B cell (primary cell): ENCODE measurements at regions not wholly inside any gene's neighbourhood (a gene's known extent, or its start where the extent isn't known, plus 50 kb on each side); places are given as distances from the start of the nearest gene placed in this dataset.

Source experiments
- ATAC-seq: fragments of 200-7000 bp; cut with Tn5 transposase; one replicate; pipeline ENCODE4 v1.10.0; 2021; ENCODE audit warnings: low read depth, mild to moderate bottlenecking, moderate number of reproducible peaks, moderate library complexity
- CTCF ChIA-PET: fragments of 350-600 bp; sonication (Branson Sonifier 250); formaldehyde crosslinking; loops from one replicate; lab custom pipeline; 2021; ENCODE audit warnings: antibody characterized with exemption, inconsistent platforms; lab: Charles Lee
- POLR2A ChIA-PET: fragments of 350-600 bp; sonication (Branson Sonifier 250); formaldehyde crosslinking; loops from one replicate; lab custom pipeline; 2021; ENCODE audit warnings: antibody characterized with exemption; lab: Charles Lee
- DNase-seq: peaks from one replicate; pipeline ENCODE4 v3.0.0; 2013
- H2AFZ ChIP-seq: 2 replicates; pipeline ENCODE4 v1.6.1; 2012; ENCODE audit warnings: mild to moderate bottlenecking, low read depth, low read length; ENCODE audit not compliant: insufficient read depth, poor library complexity, severe bottlenecking
- H3K27ac ChIP-seq, 2 donors: 1 replicate in 1 of 2; 2 replicates in 1 of 2; pipeline ENCODE4 v1.5.1; 2012 to 2013; ENCODE audit warnings: low read length in 2 of 2, mild to moderate bottlenecking in 2 of 2, moderate library complexity in 1 of 2
- H3K27me3 ChIP-seq, 4 experiments: fragments of 200-600 bp in 1 of 4; sonication (generic) in 1 of 4; replicated peaks in 1 of 4; 1 replicate in 2 of 4; 2 replicates in 2 of 4; pipeline versions ENCODE4 v1.6.1 to v1.7.0; 2013 to 2016; ENCODE audit warnings: low read length in 3 of 4, mild to moderate bottlenecking in 2 of 4, mixed read lengths in 1 of 4, moderate library complexity in 1 of 4; ENCODE audit not compliant: insufficient read depth in 4 of 4, control insufficient read depth in 3 of 4; ENCODE audit errors: control extremely low read depth in 1 of 4
- H3K36me3 ChIP-seq, 2 experiments: replicated peaks in 1 of 2; 1 replicate in 1 of 2; 2 replicates in 1 of 2; pipeline versions ENCODE4 v1.6.1 to v1.7.1; 2013; ENCODE audit warnings: low read length in 1 of 2; ENCODE audit not compliant: insufficient read depth in 2 of 2, control insufficient read depth in 1 of 2; ENCODE audit errors: control extremely low read depth in 1 of 2, extremely low read depth in 1 of 2
- H3K4me1 ChIP-seq, 2 donors: fragments of 200-600 bp in 1 of 2; sonication (generic) in 1 of 2; 1 replicate in 1 of 2; 2 replicates in 1 of 2; pipeline versions ENCODE4 v1.5.1 to v1.6.1; 2013 to 2017; ENCODE audit warnings: low read length in 2 of 2; ENCODE audit not compliant: control insufficient read depth in 2 of 2, insufficient read depth in 2 of 2
- H3K4me2 ChIP-seq: replicated peaks from 2 replicates; pipeline ENCODE3; 2012; ENCODE audit warnings: mild to moderate bottlenecking, low read depth, low read length; ENCODE audit not compliant: poor library complexity, severe bottlenecking
- H3K4me3 ChIP-seq, 5 experiments: fragments of 200-600 bp in 1 of 5; sonication (generic) in 1 of 5; 1 replicate in 3 of 5; 2 replicates in 2 of 5; pipeline versions ENCODE4 v1.5.1 to v1.7.0; 2011 to 2016; ENCODE audit warnings: low read length in 4 of 5, mild to moderate bottlenecking in 4 of 5, low read depth in 2 of 5, control low read depth in 1 of 5, moderate library complexity in 1 of 5; ENCODE audit not compliant: insufficient read depth in 1 of 5; ENCODE audit errors: control extremely low read depth in 1 of 5, extremely low read depth in 1 of 5
- H3K79me2 ChIP-seq: fragments of 200-600 bp; sonication (generic); one replicate; pipeline ENCODE4 v1.6.0; 2016; ENCODE audit warnings: low read length; ENCODE audit not compliant: control insufficient read depth, insufficient read depth
- H3K9ac ChIP-seq: fragments of 200-600 bp; sonication (generic); 2 replicates; pipeline ENCODE4 v1.6.1; 2017; ENCODE audit warnings: mild to moderate bottlenecking, low read length, moderate library complexity
- H3K9me3 ChIP-seq, 3 donors: one replicate each; pipeline versions ENCODE4 v1.6.1 to v1.7.1; 2013; ENCODE audit warnings: low read length in 2 of 3; ENCODE audit not compliant: control insufficient read depth in 2 of 3, insufficient read depth in 1 of 3; ENCODE audit errors: control extremely low read depth in 1 of 3
- H4K20me1 ChIP-seq: 2 replicates; pipeline ENCODE4 v1.6.0; 2012; ENCODE audit warnings: mild to moderate bottlenecking, low read length; ENCODE audit not compliant: insufficient read depth, control insufficient read depth, poor library complexity, severe bottlenecking
- H3K27ac Mint-ChIP-seq: one replicate; pipeline ENCODE4 v1.8.0; 2021; ENCODE audit warnings: mixed read lengths
- H3K27me3 Mint-ChIP-seq: one replicate; pipeline ENCODE4 v1.8.0; 2021; ENCODE audit warnings: mixed read lengths
- H3K4me1 Mint-ChIP-seq: one replicate; pipeline ENCODE4 v1.8.0; 2021; ENCODE audit warnings: mixed read lengths
- H3K4me3 Mint-ChIP-seq: one replicate; pipeline ENCODE4 v1.8.0; 2021; ENCODE audit warnings: mixed read lengths
- H3K9me3 Mint-ChIP-seq: one replicate; pipeline ENCODE4 v1.8.0; 2022; ENCODE audit warnings: mixed read lengths; ENCODE audit not compliant: insufficient read depth
- EZH2 ChIP-seq: IDR thresholded peaks from 2 replicates; pipeline ENCODE4 v1.6.1; 2012; ENCODE audit warnings: borderline replicate concordance, low read depth, mild to moderate bottlenecking, moderate library complexity, low read length; ENCODE audit not compliant: insufficient read depth, poor library complexity, severe bottlenecking
- WGBS: methylation state at CpG from one replicate; pipeline ENCODE4 v1.1.5; 2013; ENCODE audit warnings: missing lambda C conversion rate; ENCODE audit not compliant: insufficient coverage; 5-methylcytosine and 5-hydroxymethylcytosine counted together
- intact Hi-C: fragments of 100-400 bp; cut with micrococcal nuclease; formaldehyde crosslinking; loops from one replicate; pipeline ENCODE4 v1.10.0; 2022
- TF ChIP-seq, protein P1 (sequence below): fragments of 200-600 bp; IDR thresholded peaks from one replicate; pipeline ENCODE4 v1.8.0; 2022; ENCODE audit warnings: antibody characterized with exemption, mild to moderate bottlenecking

DNA sequence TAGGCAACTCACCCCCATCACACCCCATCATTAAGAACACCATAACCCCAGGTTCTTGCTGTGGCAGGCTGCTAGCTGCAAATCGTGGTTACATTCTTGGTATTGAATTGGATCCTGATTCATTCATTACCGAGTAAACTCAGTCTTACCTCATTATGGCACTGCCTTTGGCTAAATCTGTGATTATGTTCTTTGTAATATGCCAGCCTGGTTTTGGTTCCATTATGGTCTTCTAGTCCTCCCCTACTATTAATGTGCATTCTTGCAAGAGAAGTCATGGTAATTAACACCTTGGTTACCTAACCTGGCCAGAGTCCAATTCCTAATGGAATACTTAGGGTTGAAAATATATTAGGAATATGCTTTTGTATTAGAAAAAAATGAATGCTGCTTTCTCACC, 258.9 kb upstream of the APCDD1 start:
- ChIA-PET POLR2A (no interaction called here), CTCF (no interaction called here)
- Histone ChIP-seq H4K20me1 (no peaks in the 10 kb centered on the region), H3K27me3 (no peaks in the 10 kb centered on the region), H3K36me3 (no peaks in the 10 kb centered on the region), H3K79me2 (no peaks in the 10 kb centered on the region), H2AFZ (no peak overlapping the region), H3K4me3 (no peak overlapping the region), H3K4me1 (no peaks in the 10 kb centered on the region), H3K4me2 (no peak overlapping the region), H3K27ac (no peak overlapping the region), H3K9ac (no peak overlapping the region), H3K9me3 (peaks cover 0 to 3% (median 0%) of the 10 kb centered on the region in 3 donors)
- ATAC-seq: no peak
- H3K4me3 Mint-ChIP-seq: no peak overlapping the region
- DNase-seq: no peak
- WGBS: 83% methylated on average over 1 of the region's 2 CpGs
- H3K4me1 Mint-ChIP-seq: no peaks in the 10 kb centered on the region
- TF ChIP-seq, protein P1, sequence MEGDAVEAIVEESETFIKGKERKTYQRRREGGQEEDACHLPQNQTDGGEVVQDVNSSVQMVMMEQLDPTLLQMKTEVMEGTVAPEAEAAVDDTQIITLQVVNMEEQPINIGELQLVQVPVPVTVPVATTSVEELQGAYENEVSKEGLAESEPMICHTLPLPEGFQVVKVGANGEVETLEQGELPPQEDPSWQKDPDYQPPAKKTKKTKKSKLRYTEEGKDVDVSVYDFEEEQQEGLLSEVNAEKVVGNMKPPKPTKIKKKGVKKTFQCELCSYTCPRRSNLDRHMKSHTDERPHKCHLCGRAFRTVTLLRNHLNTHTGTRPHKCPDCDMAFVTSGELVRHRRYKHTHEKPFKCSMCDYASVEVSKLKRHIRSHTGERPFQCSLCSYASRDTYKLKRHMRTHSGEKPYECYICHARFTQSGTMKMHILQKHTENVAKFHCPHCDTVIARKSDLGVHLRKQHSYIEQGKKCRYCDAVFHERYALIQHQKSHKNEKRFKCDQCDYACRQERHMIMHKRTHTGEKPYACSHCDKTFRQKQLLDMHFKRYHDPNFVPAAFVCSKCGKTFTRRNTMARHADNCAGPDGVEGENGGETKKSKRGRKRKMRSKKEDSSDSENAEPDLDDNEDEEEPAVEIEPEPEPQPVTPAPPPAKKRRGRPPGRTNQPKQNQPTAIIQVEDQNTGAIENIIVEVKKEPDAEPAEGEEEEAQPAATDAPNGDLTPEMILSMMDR: no peak
- TF ChIP-seq EZH2: no peak
- H3K27me3 Mint-ChIP-seq: no peaks in the 10 kb centered on the region
- intact Hi-C loops: no loop called here
- H3K9me3 Mint-ChIP-seq: no peaks in the 10 kb centered on the region
- no peak overlapping the region for H3K27ac Mint-ChIP-seq

DNA sequence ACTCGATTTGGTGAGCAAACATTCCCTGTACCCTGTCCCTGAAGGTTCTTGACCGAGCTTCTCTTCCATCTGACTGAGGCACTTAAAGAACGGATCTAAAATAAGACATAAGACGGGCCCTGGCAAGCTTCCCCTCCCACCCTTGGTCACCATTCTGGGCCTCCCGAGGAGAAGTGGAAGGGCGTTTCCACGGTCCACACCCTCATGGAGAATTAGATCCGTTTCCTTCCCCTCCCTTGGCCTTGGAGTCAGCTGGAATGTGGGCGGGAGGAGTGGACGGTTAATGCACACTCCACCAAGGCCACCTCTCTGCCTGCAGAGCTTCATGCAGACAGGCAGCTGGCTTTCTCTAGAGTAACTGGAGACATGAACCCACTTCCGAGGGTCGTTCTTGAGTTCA, 257.3 kb upstream of the APCDD1 start:
- no peak overlapping the region for H3K9ac ChIP-seq
- intact Hi-C loops: no loop called here
- H2AFZ ChIP-seq: no peak overlapping the region
- Mint-ChIP-seq H3K4me1 (no peaks in the 10 kb centered on the region), H3K27me3 (no peaks in the 10 kb centered on the region), H3K4me3 (no peak overlapping the region), H3K9me3 (no peaks in the 10 kb centered on the region), H3K27ac (no peak overlapping the region)
- no peaks in the 10 kb centered on the region for H4K20me1 ChIP-seq
- CTCF ChIA-PET: no interaction called here
- POLR2A ChIA-PET: no interaction called here
- no peaks in the 10 kb centered on the region for H3K4me1 ChIP-seq
- H3K4me3 ChIP-seq: no peak overlapping the region
- no peak overlapping the region for H3K4me2 ChIP-seq
- H3K79me2 ChIP-seq: no peaks in the 10 kb centered on the region
- ATAC-seq (no peak), DNase-seq (no peak)
- TF ChIP-seq EZH2: no peak
- TF ChIP-seq, protein P1: no peak
- no peaks in the 10 kb centered on the region for H3K36me3 ChIP-seq
- no peak overlapping the region for H3K27ac ChIP-seq
- no peaks in the 10 kb centered on the region for H3K9me3 ChIP-seq
- WGBS: 100% methylated on average over 7 of the region's 12 CpGs
- H3K27me3 ChIP-seq: no peaks in the 10 kb centered on the region
